Mesendoderm (in vitro differentiated cells): ENCODE measurements at regions not wholly inside any gene's neighbourhood (a gene's known extent, or its start where the extent isn't known, plus 50 kb on each side); places are given as distances from the start of the nearest gene placed in this dataset.
A peak's percentile ranks its signal among the peaks of the same experiment; 100 is the strongest.
"Not testable (repeated sequence)": the region's sequence is repeated elsewhere in the genome, so short reads cannot be mapped to it uniquely, and the experiment has no call there.

ENCODE experiments used
- DNase-seq: peaks from one replicate; pipeline ENCODE4 v3.0.0; 2013
- H2AK5ac ChIP-seq: 2 replicates; pipeline ENCODE4 v1.6.1; 2013; ENCODE audit warnings: low read length, inconsistent platforms
- H2BK120ac ChIP-seq: 2 replicates; pipeline ENCODE4 v1.6.1; 2013; ENCODE audit warnings: low read depth, mild to moderate bottlenecking, low read length, moderate library complexity, mixed read lengths
- H2BK15ac ChIP-seq: replicated peaks from 2 replicates; pipeline ENCODE4 v1.6.1; 2013; ENCODE audit warnings: low read depth, mild to moderate bottlenecking, moderate library complexity
- H2BK5ac ChIP-seq: 2 replicates; pipeline ENCODE4 v1.6.1; 2013; ENCODE audit warnings: low read length, inconsistent platforms
- H3K18ac ChIP-seq: 2 replicates; pipeline ENCODE4 v1.6.1; 2013; ENCODE audit warnings: mild to moderate bottlenecking, low read length, mixed read lengths
- H3K23ac ChIP-seq: one replicate; pipeline ENCODE4 v1.6.1; 2013; ENCODE audit warnings: low read length
- H3K27ac ChIP-seq: 2 replicates; pipeline ENCODE4 v1.5.1; 2013; ENCODE audit warnings: low read depth, mild to moderate bottlenecking, inconsistent platforms, low read length, moderate library complexity
- H3K27me3 ChIP-seq: 2 replicates; pipeline ENCODE4 v1.6.1; 2013; ENCODE audit warnings: low read length, control low read depth, mild to moderate bottlenecking, inconsistent platforms; ENCODE audit not compliant: insufficient read depth, poor library complexity
- H3K36me3 ChIP-seq: 2 replicates; pipeline ENCODE4 v1.6.1; 2013; ENCODE audit warnings: low read length, inconsistent platforms; ENCODE audit not compliant: control insufficient read depth, insufficient read depth
- H3K4ac ChIP-seq: one replicate; pipeline ENCODE4 v1.6.1; 2013; ENCODE audit warnings: low read depth, mild to moderate bottlenecking, low read length, moderate library complexity
- H3K4me1 ChIP-seq: 2 replicates; pipeline ENCODE4 v1.6.1; 2013; ENCODE audit warnings: low read depth, low read length, inconsistent platforms; ENCODE audit not compliant: control insufficient read depth
- H3K4me2 ChIP-seq: 2 replicates; pipeline ENCODE4 v1.6.1; 2013; ENCODE audit warnings: low read length
- H3K4me3 ChIP-seq: 2 replicates; pipeline ENCODE4 v1.5.1; 2013; ENCODE audit warnings: mild to moderate bottlenecking, low read length
- H3K56ac ChIP-seq: one replicate; pipeline ENCODE4 v1.6.1; 2013; ENCODE audit warnings: low read length
- H3K79me1 ChIP-seq: 2 replicates; pipeline ENCODE4 v1.6.1; 2013; ENCODE audit warnings: low read length, inconsistent platforms
- H3K79me2 ChIP-seq: 2 replicates; pipeline ENCODE4 v1.6.1; 2013; ENCODE audit warnings: mild to moderate bottlenecking, low read length; ENCODE audit not compliant: control insufficient read depth, insufficient read depth
- H3K9ac ChIP-seq: 2 replicates; pipeline ENCODE4 v1.6.1; 2013; ENCODE audit warnings: low read length, inconsistent platforms
- H4K5ac ChIP-seq: one replicate; pipeline ENCODE4 v1.6.1; 2013; ENCODE audit warnings: low read length
- H4K8ac ChIP-seq: one replicate; pipeline ENCODE4 v1.6.1; 2013; ENCODE audit warnings: low read depth, mild to moderate bottlenecking, control low read depth, low read length, moderate library complexity
- WGBS: extraction: QIAGEN DNeasy Blood & Tissue Kit; methylation state at CpG from one replicate; pipeline ENCODE4 v1.1.7; 2013; ENCODE audit warnings: low lambda C conversion rate, missing lambda C conversion rate; ENCODE audit not compliant: insufficient coverage; ENCODE audit errors: extremely low coverage; 5-methylcytosine and 5-hydroxymethylcytosine counted together

DNA sequence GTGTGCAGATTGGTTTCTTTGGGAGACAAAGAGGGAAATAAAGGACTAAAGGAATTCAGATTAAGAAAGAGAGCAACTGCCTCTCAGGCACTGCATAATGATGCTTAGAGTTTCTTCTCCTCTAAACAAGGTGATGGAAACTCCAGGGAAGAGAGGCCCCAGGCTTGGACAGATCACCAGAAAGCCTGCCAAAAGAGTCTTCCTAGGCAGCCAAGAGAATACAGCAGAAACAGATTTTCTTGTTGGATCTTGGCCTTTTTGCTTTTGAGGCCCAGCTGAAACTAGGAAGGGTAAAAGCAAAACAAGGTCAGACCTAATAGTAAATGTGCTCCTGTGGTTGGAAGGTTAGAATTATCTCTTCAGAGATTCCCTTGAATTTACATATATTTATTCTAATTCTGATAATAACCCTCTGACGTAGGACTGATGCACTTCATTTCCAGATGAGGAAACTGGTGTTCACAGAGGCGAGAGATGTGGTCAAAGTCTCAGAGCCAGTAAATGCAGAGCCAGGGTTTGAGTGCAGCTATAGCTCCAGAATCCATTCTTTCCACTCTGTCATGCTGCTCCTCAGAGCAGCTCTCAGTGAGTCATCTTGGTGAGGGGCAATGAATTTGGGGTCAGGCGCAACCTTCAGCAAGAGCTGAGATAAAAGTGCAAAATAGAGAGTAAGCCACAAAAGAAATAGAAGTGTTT, 142.3 kb upstream of the FBXO11 start:
- no peak overlapping the region for H3K9ac ChIP-seq
- H2BK120ac ChIP-seq = no peak overlapping the region
- H2AK5ac ChIP-seq = no peak overlapping the region
- H4K8ac ChIP-seq = no peak overlapping the region
- no peak overlapping the region for H4K5ac ChIP-seq
- no peak overlapping the region for H3K18ac ChIP-seq
- H2BK15ac ChIP-seq = no peak overlapping the region
- H3K4ac ChIP-seq = no peak overlapping the region
- peak; percentile 42 for DNase-seq
- H2BK5ac ChIP-seq = no peak overlapping the region
- H3K4me1 ChIP-seq = no peaks in the 10 kb centered on the region
- no peaks in the 10 kb centered on the region for H3K27me3 ChIP-seq
- no CpG with 5 or more reads among the region's 3 CpGs for WGBS
- no peaks in the 10 kb centered on the region for H3K79me1 ChIP-seq
- H3K27ac ChIP-seq = no peak overlapping the region
- no peak overlapping the region for H3K56ac ChIP-seq
- no peak overlapping the region for H3K23ac ChIP-seq
- no peak overlapping the region for H3K4me2 ChIP-seq
- H3K36me3 ChIP-seq = no peaks in the 10 kb centered on the region
- no peaks in the 10 kb centered on the region for H3K79me2 ChIP-seq
- H3K4me3 ChIP-seq = no peak overlapping the region

DNA sequence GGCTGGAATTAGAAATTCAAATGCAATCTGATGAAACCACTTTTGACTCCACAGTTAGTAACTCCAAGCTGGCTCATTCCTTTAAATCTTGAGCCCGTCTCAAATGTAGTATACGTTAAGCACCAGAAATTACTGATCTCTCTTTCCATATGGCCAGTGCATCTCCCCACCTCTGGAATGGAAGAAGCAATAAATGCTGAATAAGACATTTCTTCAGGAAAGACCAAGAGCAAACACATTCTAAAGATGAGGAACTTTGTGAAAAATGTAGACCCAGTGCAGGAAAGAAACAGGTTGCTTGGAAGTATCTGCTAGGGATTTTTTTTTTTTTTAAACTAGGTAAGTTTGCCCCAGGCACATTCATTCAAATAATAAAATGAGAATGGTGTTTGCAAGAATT, 143.1 kb upstream of the FBXO11 start:
- Histone ChIP-seq H3K18ac (no peak overlapping the region), H3K4me2 (no peak overlapping the region), H3K4me1 (no peaks in the 10 kb centered on the region), H3K23ac (no peak overlapping the region), H3K36me3 (no peaks in the 10 kb centered on the region), H2BK120ac (no peak overlapping the region), H4K5ac (no peak overlapping the region), H3K4ac (no peak overlapping the region), H3K4me3 (no peak overlapping the region), H3K27me3 (no peaks in the 10 kb centered on the region), H3K79me2 (no peaks in the 10 kb centered on the region), H3K27ac (no peak overlapping the region), H3K79me1 (no peaks in the 10 kb centered on the region), H4K8ac (no peak overlapping the region), H2AK5ac (no peak overlapping the region), H3K56ac (no peak overlapping the region), H3K9ac (no peak overlapping the region), H2BK15ac (no peak overlapping the region), H2BK5ac (no peak overlapping the region)
- DNase-seq = no peak
- WGBS = no CpG with 5 or more reads among the region's 2 CpGs

DNA sequence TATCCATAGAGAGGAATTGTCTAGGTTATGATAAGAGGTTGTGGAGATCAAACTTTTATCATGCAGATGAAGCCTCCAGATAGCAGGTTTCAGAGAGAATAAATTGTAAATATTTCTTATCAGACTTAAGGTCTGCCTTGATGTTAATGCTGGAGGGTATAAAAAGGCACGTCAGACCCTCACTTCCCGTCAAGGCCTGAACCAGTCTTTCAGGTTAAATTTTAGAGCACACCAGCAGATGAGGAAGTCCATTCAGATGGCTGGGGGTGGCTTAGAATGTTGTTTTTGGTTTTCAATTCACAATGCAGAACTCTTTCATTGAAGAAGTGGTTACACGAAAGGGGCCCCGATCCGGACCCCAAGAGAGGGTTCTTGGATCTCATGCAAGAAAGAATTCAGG, 144.4 kb upstream of the FBXO11 start:
- no peak overlapping the region for H2BK15ac ChIP-seq
- DNase-seq = no peak
- no peak overlapping the region for H4K8ac ChIP-seq
- H3K4me1 ChIP-seq = no peaks in the 10 kb centered on the region
- H3K56ac ChIP-seq = no peak overlapping the region
- H4K5ac ChIP-seq = no peak overlapping the region
- no peak overlapping the region for H3K9ac ChIP-seq
- no peak overlapping the region for H2BK120ac ChIP-seq
- no peak overlapping the region for H3K18ac ChIP-seq
- H3K4me3 ChIP-seq = no peak overlapping the region
- H2AK5ac ChIP-seq = no peak overlapping the region
- no peak overlapping the region for H3K4ac ChIP-seq
- no peaks in the 10 kb centered on the region for H3K79me1 ChIP-seq
- no CpG with 5 or more reads among the region's 5 CpGs for WGBS
- H3K27me3 ChIP-seq = no peaks in the 10 kb centered on the region
- no peak overlapping the region for H3K27ac ChIP-seq
- H3K23ac ChIP-seq = no peak overlapping the region
- no peaks in the 10 kb centered on the region for H3K36me3 ChIP-seq
- no peak overlapping the region for H3K4me2 ChIP-seq
- no peak overlapping the region for H2BK5ac ChIP-seq
- no peaks in the 10 kb centered on the region for H3K79me2 ChIP-seq

DNA sequence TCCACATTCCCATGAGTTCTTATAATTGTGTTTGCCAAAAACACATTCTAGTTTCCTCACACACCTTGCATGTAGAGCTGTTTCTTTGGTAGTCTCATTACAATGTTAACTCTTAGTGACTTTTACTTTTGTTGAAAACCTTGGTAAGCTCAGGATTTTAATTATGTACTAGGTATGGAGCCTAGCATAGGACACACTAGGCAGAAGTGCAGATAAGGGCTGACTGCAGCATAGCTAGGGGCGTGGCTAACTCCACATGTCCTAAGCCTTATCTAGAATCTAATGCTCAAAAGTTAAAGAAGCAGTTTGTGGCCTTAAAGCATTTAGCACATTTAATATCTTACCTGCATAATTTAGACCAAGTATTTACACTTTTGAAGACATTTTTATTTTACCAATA, 153.7 kb upstream of the FBXO11 start:
- DNase-seq = peak; percentile 23
- H3K18ac ChIP-seq = no peak overlapping the region
- WGBS = no CpG with 5 or more reads among the region's 1 CpG

DNA sequence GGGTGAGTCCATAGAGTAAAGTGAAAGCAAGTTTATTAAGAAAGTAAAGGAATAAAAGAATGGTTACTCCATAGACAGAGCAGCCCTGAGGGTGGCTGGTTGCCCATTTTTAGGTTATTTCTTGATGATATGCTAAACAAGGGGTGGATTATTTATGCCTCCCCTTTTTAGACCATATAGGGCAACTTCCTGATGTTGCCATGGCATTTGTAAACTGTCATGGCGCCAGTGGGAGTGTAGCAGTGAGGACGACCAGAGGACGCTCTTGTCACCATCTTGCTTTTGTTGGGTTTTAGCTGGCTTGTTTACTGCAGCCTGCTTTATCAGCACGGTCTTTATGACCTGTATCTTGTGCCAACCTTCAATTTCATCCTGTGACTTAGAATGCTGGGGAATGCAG, 155.4 kb upstream of the FBXO11 start:
- not testable (repeated sequence) for H3K23ac ChIP-seq, H3K18ac ChIP-seq, H2BK120ac ChIP-seq, H3K79me2 ChIP-seq, H3K4me3 ChIP-seq, H2AK5ac ChIP-seq, H3K4ac ChIP-seq, H3K27ac ChIP-seq, H3K36me3 ChIP-seq, H3K56ac ChIP-seq, H3K4me1 ChIP-seq, H3K27me3 ChIP-seq, H2BK5ac ChIP-seq, H3K4me2 ChIP-seq, H3K79me1 ChIP-seq, H4K8ac ChIP-seq, H3K9ac ChIP-seq, H4K5ac ChIP-seq, H2BK15ac ChIP-seq, DNase-seq
- no CpG with 5 or more reads among the region's 4 CpGs for WGBS

More for the DNA sequence above, 153.7 kb upstream of the FBXO11 start:
- Histone ChIP-seq H3K36me3 (no peaks in the 10 kb centered on the region), H3K56ac (no peak overlapping the region), H3K23ac (no peak overlapping the region), H4K5ac (no peak overlapping the region), H4K8ac (no peak overlapping the region), H2AK5ac (no peak overlapping the region), H3K79me1 (no peaks in the 10 kb centered on the region), H2BK5ac (no peak overlapping the region), H3K4me2 (no peak overlapping the region), H3K27ac (no peak overlapping the region), H3K79me2 (no peaks in the 10 kb centered on the region), H3K4me1 (no peaks in the 10 kb centered on the region), H3K27me3 (no peaks in the 10 kb centered on the region), H3K4ac (no peak overlapping the region), H2BK120ac (no peak overlapping the region), H3K4me3 (no peak overlapping the region), H3K9ac (no peak overlapping the region), H2BK15ac (no peak overlapping the region)

DNA sequence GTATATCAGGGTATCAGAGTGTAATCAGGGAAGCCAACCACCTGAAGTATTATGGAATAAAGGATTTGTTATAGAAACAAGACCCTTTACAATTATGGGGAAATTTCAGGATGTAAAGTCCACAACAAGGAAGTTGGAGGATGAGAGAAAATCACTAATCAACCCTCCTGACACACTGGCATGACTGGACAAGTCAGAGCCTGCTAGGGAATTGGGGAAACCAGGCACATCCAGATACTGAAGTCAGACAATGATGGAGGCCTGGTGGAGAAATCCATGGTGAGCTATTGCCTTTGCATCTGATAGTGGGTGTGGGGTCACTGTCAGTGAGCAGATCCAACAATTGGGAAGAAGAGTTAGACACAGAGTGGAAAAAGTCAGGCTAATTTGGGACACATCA, 158.8 kb upstream of the FBXO11 start:
- Histone ChIP-seq H3K79me1 (no peaks in the 10 kb centered on the region), H3K36me3 (no peaks in the 10 kb centered on the region), H3K56ac (no peak overlapping the region), H3K27ac (no peak overlapping the region), H2BK15ac (no peak overlapping the region), H3K79me2 (no peaks in the 10 kb centered on the region), H3K27me3 (no peaks in the 10 kb centered on the region), H3K4me1 (no peaks in the 10 kb centered on the region), H3K9ac (no peak overlapping the region), H3K18ac (no peak overlapping the region), H3K4me2 (no peak overlapping the region), H2BK120ac (no peak overlapping the region), H3K4ac (no peak overlapping the region), H3K23ac (no peak overlapping the region), H2BK5ac (no peak overlapping the region), H3K4me3 (no peak overlapping the region), H4K5ac (no peak overlapping the region), H4K8ac (no peak overlapping the region), H2AK5ac (no peak overlapping the region)
- no peak for DNase-seq
